A673 (cell line): ENCODE measurements at regions not wholly inside any gene's neighbourhood (a gene's known extent, or its start where the extent isn't known, plus 50 kb on each side); places are given as distances from the start of the nearest gene placed in this dataset.

ENCODE experiments used
- EZH2 ChIP-seq: fragments of 200-600 bp; sonication (generic); IDR thresholded peaks from 2 replicates; pipeline ENCODE4 v1.6.1; 2017; ENCODE audit warnings: borderline replicate concordance, low read depth, mild to moderate bottlenecking, mixed read lengths, antibody characterized with exemption, low read length; ENCODE audit not compliant: poor library complexity, severe bottlenecking
- TF ChIP-seq, protein P1 (sequence below): fragments of 300-800, 200-600 bp; sonication (generic); conservative IDR thresholded peaks from 2 replicates; pipeline ENCODE4 v1.5.1; 2017; ENCODE audit warnings: low read depth, mild to moderate bottlenecking, antibody characterized with exemption, low read length, moderate library complexity, mixed read lengths

DNA sequence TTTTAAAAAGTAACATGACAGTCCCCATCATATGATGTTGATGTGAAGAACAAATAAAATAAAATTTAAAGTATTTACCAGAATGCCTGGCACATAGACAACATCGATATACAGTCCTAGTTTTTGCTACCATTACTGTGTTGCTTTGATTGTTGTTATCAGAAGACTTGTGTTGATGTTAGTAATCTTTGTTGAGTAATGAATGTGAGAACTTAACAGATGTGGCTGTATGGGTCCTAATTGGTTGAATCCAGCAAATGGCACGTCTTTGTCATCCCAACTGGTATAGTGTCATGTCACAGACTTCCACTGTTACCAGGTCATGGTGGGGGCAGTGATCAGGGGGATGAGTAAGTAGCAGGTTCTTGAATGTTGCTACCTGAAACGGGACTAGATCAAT, 1151.4 kb upstream of the CDH8 start:
- TF ChIP-seq, protein P1, sequence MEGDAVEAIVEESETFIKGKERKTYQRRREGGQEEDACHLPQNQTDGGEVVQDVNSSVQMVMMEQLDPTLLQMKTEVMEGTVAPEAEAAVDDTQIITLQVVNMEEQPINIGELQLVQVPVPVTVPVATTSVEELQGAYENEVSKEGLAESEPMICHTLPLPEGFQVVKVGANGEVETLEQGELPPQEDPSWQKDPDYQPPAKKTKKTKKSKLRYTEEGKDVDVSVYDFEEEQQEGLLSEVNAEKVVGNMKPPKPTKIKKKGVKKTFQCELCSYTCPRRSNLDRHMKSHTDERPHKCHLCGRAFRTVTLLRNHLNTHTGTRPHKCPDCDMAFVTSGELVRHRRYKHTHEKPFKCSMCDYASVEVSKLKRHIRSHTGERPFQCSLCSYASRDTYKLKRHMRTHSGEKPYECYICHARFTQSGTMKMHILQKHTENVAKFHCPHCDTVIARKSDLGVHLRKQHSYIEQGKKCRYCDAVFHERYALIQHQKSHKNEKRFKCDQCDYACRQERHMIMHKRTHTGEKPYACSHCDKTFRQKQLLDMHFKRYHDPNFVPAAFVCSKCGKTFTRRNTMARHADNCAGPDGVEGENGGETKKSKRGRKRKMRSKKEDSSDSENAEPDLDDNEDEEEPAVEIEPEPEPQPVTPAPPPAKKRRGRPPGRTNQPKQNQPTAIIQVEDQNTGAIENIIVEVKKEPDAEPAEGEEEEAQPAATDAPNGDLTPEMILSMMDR: no peak
- no peak for TF ChIP-seq EZH2
